ENCODE measurements at regions not wholly inside any gene's neighbourhood (a gene's known extent, or its start where the extent isn't known, plus 50 kb on each side); places are given as distances from the start of the nearest gene placed in this dataset.

DNA sequence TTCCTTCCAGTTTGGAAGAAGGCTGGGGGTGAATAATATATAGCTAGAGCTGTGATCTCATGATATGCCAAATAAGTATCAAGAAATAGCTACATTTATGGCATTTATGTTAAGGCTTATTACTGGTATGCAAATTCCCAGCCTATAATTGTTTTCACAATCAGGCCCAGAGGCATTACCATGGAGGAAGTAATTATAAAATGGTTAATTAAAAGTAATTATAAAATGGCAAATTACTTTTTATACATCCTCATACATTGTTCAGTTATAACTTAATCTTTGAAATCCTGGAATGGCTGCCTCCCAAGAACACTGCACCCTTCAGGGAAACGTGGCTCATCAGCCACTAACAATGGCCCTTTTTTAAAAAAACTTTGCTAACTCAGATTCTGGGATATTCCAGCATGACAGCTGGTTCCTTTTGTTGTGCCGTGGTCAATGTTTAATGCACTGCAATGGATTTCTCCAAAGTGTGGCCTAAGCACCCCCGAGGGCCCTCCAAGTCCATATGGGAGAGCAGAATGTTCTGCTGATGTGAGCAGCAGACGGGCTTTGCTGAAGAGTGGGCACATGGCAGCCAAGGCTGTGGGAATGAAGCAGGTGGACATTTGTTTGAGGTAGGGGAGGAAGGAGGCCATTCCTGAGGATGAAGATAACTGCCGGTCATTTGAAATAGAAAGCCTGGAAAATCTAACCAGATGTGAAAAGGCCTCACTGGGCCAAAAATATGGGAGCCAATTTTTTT lies 483.5 kb upstream of the GCFC2 start:
- no peak for DNase-seq (ENCODE audit: low read depth)
- H3K4me3 ChIP-seq (ENCODE audit: control insufficient read depth, low read depth, low read length) = no peak overlapping the region
- TF ChIP-seq, protein P1, sequence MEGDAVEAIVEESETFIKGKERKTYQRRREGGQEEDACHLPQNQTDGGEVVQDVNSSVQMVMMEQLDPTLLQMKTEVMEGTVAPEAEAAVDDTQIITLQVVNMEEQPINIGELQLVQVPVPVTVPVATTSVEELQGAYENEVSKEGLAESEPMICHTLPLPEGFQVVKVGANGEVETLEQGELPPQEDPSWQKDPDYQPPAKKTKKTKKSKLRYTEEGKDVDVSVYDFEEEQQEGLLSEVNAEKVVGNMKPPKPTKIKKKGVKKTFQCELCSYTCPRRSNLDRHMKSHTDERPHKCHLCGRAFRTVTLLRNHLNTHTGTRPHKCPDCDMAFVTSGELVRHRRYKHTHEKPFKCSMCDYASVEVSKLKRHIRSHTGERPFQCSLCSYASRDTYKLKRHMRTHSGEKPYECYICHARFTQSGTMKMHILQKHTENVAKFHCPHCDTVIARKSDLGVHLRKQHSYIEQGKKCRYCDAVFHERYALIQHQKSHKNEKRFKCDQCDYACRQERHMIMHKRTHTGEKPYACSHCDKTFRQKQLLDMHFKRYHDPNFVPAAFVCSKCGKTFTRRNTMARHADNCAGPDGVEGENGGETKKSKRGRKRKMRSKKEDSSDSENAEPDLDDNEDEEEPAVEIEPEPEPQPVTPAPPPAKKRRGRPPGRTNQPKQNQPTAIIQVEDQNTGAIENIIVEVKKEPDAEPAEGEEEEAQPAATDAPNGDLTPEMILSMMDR (conservative IDR thresholded peaks at IDR 0.05; ENCODE audit: control insufficient read depth, insufficient read depth, low read depth, low read length) = no peak

DNA sequence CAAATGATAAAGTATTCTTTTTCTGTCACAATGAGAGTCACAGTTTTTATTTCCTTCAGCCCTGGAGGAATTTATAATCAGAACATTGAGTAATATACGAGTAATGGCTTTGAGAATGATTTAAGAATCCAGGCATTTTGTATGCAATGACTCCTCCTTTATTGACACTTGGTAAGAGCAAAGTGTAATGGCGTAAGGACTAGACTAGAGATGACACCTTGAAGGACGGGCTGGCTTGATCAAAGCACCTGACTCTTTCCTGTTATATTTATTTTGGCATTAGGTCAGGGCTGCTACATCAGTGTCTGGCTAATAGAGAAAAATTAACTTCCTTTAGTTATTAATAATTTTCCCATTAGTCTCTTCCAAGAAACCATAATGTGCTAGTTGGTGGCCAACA lies 482.4 kb upstream of the GCFC2 start:
- no peak for DNase-seq (ENCODE audit: low read depth)
- TF ChIP-seq, protein P1 (conservative IDR thresholded peaks at IDR 0.05; ENCODE audit: control insufficient read depth, insufficient read depth, low read depth, low read length) = no peak
- H3K4me3 ChIP-seq (ENCODE audit: control insufficient read depth, low read depth, low read length) = no peak overlapping the region

DNA sequence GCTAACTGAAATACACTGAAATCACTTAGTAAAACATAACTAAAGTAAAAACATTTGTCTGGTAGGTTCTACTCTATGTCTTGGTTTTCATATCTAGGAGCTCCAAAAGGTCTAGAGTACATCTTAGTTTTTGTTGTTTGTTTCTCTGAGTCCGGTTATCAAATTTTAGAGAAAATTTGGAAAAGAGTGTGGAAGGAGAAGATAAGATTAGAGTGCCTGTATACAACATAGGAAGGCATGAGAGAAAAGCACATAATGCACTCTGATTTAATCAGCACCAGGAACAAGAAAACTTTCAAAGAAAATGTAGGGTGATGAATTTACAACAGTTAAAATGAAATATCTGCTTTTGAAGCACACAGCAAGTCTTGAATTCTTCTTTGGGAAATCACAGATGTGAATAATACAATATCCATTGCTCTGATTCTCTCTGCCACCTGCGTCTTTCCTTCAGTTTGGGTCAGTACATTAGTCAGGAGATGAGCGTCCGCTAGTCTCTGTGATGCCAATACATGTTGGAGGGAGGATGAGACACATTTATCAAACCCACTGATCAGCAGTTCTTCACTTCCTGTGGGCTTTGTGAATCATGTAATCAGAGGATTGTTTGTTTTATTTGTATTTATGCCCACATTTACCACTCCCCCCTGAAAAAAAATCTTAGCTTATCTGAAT lies 477.8 kb upstream of the GCFC2 start:
- no peak for DNase-seq (ENCODE audit: low read depth)
- TF ChIP-seq, protein P1 (conservative IDR thresholded peaks at IDR 0.05; ENCODE audit: control insufficient read depth, insufficient read depth, low read depth, low read length) = no peak
- H3K4me3 ChIP-seq (ENCODE audit: control insufficient read depth, low read depth, low read length) = no peak overlapping the region

DNA sequence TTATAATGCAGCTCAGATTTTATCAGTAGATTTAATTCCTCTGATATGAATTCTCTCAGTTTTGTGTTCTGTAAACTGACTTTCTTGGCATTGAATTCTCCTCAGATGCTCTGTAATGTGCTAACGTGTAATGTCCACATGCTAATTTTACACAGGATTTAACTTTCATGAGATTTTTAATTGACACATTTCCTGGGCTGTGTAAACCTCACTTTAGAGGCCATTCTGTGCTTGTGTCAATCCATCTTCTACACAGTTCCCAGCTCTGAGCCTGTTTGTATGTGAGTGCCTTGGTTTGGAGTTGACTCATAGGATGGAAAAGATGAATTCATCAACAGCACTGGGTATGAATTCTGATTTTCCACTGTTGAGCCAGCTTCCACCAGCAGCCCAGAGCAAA lies 476.7 kb upstream of the GCFC2 start:
- TF ChIP-seq, protein P1 (conservative IDR thresholded peaks at IDR 0.05; ENCODE audit: control insufficient read depth, insufficient read depth, low read depth, low read length) = no peak
- H3K4me3 ChIP-seq (ENCODE audit: control insufficient read depth, low read depth, low read length) = no peak overlapping the region
- DNase-seq (ENCODE audit: low read depth) = no peak

DNA sequence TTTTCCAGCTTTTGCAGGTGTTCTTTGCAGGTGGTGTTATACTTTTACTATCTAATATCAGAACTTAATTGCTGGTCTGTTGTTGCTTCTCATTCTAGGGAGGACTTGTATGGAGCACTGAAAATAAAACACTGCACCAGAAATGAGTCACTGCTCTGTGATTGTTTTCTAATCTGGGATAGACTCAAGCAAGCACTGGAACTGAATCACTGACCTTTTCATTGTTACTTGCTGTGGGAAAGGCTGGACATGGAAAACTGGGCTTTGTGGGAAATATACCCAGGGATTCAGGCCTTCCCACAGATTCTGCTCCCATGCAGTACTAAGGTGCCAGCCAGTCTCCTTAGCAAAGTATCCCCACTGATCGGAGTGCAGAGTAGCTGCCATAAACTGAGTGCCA lies 470.0 kb upstream of the GCFC2 start:
- H3K4me3 ChIP-seq (ENCODE audit: control insufficient read depth, low read depth, low read length) = no peak overlapping the region
- TF ChIP-seq, protein P1 (conservative IDR thresholded peaks at IDR 0.05; ENCODE audit: control insufficient read depth, insufficient read depth, low read depth, low read length) = no peak
- no peak for DNase-seq (ENCODE audit: low read depth)

DNA sequence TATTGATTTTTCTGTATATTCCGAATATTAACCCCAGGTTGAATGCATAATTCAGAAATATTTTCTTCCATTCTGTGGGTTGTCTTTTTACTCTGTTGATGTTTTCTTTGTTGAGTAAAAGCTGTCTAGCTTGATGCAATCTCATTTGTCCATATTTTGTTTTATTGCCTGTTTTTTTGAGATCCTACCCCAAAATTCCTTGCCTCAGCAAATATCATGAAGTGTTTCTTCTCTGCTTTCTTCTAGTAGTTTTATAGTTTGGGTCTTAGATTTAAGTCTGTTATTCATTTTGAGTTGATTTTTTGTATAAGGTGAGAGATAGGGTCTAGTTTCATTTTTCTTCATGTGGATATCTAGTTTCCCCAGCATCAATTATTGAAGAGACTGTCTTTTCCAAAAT lies 467.9 kb upstream of the GCFC2 start:
- no peak overlapping the region for H3K4me3 ChIP-seq (ENCODE audit: control insufficient read depth, low read depth, low read length)
- no peak for DNase-seq (ENCODE audit: low read depth)
- TF ChIP-seq, protein P1 (conservative IDR thresholded peaks at IDR 0.05; ENCODE audit: control insufficient read depth, insufficient read depth, low read depth, low read length) = no peak

Data from fibroblast of mammary gland (primary cell).